ENCODE measurements at regions not wholly inside any gene's neighbourhood (a gene's known extent, or its start where the extent isn't known, plus 50 kb on each side); places are given as distances from the start of the nearest gene placed in this dataset.
"Not testable (repeated sequence)": the region's sequence is repeated elsewhere in the genome, so short reads cannot be mapped to it uniquely, and the experiment has no call there.

DNA sequence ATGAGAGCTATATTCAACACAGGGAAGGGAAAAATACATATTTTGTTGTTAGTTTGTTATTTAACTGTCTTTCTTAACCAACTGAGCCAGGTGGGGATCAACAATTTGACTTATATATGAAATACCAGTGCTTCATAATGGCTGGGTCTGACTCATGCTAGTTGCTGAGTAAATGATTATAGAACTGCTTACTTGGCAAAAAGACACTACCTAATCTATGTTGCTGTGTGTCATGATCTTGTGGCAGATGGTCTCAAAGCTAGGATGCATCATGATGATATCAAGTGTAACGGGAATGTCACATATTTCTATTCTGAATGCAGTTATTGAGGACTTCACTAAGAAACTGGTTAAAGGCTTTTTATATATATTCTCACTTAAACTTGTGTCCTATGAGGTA lies 727.4 kb upstream of the SLITRK1 start:
- DNase-seq (ENCODE audit: low read depth in 1 of 2, low spot score in 1 of 2): no peak

DNA sequence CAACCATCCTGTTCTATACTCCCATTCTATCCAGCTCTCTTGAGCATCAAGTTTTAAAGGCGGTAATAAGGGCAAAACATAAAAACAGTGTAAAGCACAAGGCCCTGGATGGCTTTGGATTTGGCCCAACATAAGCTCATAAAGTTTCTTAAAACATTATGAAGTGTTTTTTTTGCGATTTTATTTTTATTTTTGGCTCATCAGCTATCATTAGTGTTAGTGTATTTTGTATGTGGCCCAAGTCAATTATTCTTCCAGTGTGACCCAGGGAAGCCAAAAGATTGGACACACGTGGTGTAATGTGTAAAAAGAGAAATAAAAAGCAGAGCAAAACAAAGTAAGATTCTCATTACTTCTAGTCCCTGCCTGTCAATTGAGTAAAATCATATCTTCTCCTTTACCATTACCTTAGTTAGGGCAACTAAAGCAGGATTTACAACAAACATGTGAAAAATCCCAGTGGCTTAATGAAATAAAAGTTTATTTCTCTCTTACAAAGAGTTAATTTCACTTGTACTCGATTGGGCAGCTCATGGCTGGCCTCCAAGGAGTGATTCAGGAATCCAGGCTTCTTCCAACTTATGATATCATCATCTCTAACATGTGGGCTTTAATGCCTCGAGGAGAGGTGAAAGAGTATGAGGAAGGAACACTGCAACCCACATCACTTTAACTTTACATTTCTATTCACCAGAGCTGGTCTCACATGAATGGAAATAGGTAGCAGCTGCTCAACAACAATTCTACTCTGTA lies 725.2 kb upstream of the SLITRK1 start:
- no peak for DNase-seq (ENCODE audit: low read depth in 1 of 2, low spot score in 1 of 2)

DNA sequence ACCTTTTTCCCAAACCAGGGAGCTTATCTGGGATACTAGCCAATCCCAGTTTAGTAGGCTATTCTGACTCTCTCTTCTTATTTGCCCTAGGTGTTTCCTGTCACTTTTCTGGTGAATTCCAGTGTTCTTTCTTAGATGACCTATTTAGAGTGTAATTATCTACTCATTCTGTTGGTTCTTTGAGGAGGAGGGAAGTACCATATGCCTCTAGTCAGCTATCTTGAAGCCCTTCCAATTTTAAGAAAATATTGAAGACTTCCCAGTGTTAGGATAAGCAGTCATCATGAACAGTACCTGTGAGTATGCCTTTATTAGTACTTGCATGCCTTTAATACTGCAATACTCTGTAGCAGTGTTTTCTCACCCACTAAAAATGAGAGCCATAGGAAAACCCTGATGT lies 724.3 kb upstream of the SLITRK1 start:
- DNase-seq (ENCODE audit: low read depth in 1 of 2, low spot score in 1 of 2): no peak

DNA sequence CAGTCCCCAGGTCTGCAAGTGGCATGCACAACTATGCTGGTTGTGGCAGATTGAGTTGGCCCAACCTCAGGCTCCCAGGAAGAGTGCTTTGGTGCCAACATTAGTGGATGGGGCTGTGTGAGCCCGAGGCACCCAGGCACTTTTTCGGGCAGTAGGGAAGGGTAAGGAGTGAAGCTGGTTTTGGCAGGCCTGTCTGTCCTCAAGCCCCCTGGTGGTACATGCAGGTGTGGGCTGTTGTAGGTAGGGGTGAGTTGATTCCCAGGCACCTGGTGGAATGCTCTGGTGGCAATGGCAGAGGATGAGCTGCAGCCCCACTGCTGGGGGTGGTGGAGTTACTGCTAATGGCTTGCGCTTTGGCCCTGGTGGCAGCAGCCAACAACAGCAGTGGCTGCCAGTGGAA lies 723.7 kb upstream of the SLITRK1 start:
- DNase-seq (ENCODE audit: low read depth in 1 of 2, low spot score in 1 of 2): no peak

DNA sequence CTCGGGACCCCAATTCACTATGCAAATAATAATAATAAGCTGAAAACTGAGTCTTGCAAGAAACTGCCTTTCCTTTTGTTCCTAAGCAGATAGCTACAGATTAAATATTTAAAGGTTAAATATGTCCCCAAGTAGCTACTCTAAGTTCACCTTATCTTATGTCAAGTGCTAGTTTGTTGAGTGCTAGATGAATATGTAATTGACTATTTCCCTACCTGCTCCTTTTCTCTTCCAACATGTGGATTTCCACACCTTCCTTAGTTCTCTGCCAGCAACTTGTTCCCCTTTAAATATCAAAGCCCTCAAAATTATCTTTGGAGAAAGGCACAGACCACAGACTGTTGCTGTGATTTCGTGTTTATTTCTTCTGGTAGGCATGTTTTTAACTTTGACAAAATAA lies 709.2 kb upstream of the SLITRK1 start:
- no peak for DNase-seq (ENCODE audit: low read depth in 1 of 2, low spot score in 1 of 2)

DNA sequence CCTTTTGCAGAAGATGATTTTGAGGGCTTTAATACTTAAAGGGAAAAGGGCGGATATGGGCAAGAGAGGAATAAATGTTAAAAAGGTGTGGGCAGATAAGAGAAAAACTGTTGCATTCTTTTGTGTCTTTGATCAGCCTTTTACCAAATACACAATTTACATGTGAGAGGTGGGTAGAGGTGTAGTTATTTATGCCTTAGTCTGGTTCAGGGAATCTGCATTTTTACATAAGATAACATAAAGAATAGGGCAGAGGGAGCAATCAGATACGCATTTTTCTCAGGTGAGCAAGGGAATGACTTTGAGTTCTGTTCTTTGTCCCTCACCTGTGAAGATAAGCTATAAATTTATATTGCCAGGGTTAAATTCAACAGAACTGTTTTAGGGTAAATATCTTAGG lies 708.4 kb upstream of the SLITRK1 start:
- DNase-seq (ENCODE audit: low read depth in 1 of 2, low spot score in 1 of 2): no peak

DNA sequence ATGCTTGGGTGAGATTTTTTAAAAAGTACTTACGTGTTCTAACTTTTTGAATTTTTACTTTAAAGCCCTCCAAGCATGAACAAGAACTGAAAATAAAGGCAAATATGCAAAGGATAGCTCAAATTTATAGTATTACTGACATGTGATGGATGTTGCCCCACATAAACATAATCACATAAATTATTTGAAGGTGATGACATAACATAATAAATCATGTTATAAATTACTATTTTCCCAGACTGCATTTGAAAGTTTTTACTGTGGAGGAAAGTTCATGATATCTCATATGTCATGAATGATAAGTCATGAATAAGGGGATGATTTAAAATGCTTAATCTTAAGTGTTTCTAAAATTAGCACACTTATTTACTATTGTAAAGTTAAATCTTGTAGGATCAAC lies 705.7 kb upstream of the SLITRK1 start:
- DNase-seq (ENCODE audit: low read depth in 1 of 2, low spot score in 1 of 2): no peak

DNA sequence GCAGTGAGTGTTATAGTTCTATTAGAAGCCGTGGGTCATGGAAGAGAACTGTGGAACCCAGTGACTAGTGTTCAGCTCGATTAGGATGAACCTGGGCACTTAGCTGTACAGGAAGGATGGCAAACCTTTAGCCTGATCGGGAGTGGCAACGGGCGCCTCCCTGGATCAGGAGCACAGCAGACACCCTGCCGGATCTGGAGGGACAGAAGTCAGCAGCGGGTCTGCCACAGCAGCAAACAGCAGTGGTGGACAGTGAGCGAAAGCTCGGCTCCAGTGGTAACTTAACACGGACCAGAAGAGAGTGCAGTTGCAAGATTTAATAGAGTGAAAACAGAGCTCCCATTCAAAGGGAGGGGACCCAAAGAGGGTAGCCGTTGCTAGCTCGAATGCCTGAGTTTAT lies 697.6 kb upstream of the SLITRK1 start:
- not testable (repeated sequence) for DNase-seq (ENCODE audit: low read depth in 1 of 2, low spot score in 1 of 2)

DNA sequence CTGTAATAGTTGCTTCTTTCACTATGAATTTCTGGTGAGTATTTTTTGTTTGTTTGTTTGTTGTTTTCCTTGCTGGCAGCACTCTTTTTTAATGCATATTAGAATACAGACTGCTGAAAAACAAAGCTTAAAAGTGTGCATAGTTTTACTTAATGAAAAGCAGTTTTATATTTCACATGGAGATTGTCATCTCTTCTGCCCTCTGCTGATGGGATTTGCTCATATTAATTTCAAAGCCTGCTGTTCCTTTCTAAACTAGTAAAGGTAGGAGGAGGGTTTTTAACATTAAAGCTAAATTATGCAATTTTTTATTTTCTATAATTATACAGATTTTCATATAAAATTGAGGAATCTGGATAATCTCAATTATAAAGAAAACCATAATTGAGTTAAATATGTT lies 692.6 kb upstream of the SLITRK1 start:
- DNase-seq (ENCODE audit: low read depth in 1 of 2, low spot score in 1 of 2): no peak

DNA sequence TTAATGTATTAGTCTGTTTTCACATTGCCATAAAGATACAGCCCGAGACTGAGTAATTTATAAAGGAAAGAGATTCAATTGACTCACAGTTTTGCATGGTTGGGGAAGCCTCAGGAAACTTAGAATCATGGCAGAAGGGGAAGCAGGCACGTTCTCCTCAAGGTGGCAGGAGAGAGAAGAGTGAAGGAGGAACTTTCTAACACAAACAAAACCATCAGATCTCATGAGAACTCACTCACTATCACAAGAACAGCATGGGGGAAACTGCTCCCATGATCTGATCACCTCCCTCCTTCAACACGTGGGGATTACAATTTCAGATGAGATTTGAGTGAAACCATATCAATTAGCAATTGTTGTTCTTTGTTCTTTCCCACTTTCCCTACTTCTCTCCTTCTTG lies 689.0 kb upstream of the SLITRK1 start:
- no peak for DNase-seq (ENCODE audit: low read depth in 1 of 2, low spot score in 1 of 2)

DNA sequence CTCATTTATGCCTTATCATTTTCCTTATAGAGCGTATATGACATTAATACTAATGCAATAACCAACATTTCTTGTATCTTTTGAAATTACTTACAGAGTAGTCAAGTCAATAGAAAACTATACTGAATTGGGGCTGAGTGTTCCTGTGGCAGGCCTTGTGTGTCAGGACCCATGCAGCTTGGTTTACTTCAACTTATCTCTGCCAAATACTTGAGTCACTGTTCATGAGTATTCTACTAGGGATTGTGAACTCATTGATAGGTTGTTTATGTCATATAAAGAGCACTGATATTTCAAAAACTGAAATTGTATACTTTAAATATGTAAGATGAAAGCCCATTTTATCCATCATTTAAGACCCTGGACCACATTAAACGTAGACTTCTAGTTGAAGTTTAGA lies 688.6 kb upstream of the SLITRK1 start:
- no peak for DNase-seq (ENCODE audit: low read depth in 1 of 2, low spot score in 1 of 2)

DNA sequence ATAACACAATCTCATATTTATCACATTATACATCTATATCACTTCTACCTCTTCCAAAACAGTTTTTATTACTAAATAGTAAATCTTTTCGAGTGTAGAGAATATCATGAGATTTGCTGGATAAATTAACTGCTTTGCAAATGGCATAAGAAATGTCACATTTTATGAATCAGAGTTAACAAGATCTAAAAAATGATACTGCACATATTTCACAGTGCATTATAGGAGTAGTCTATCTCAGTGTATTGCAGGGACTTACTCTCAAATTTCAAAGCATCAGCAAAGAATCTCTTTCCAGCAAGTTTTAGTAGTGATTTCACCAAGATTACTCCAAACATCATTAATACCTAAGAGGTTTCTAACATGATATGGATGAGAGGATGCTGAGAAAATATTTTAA lies 687.1 kb upstream of the SLITRK1 start:
- DNase-seq (ENCODE audit: low read depth in 1 of 2, low spot score in 1 of 2): no peak

DNA sequence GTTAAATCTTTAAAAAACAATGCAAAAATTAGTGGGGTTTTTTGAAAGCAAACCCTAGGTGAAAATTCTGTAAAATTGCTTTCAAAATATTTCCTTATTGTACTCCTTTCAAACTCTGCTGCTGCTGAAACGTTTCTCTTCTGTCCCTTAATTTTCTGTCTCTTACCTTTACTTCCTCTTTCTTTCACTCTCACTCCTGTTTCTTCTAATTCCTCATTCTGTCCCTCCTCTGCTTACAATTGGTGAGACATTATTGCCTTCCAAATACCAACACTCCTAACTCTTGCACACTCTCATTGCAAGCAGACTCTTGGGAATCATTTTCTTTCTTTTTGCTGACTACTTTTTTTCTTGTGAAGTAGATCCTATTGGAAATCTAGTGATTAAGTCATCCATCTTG lies 685.6 kb upstream of the SLITRK1 start:
- no peak for DNase-seq (ENCODE audit: low read depth in 1 of 2, low spot score in 1 of 2)

DNA sequence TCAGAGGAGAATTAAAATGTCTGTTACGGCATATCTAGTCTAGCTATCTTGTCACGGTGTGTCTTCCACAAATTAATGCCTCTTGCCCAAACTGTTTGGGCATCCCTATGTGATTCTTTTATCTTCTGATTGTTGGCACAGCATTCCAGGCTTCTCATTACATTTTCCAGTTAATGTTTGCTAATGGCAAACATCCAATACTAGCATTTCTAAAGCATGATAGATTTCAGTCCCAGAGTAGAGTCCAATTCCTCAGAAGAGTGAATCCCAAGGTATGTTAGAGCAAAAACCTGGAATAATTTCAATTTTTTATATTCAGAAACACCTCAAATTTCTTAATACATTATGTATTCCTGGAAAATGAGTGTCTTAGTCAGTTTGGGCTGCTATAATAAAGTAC lies 684.5 kb upstream of the SLITRK1 start:
- DNase-seq (ENCODE audit: low read depth in 1 of 2, low spot score in 1 of 2): no peak

DNA sequence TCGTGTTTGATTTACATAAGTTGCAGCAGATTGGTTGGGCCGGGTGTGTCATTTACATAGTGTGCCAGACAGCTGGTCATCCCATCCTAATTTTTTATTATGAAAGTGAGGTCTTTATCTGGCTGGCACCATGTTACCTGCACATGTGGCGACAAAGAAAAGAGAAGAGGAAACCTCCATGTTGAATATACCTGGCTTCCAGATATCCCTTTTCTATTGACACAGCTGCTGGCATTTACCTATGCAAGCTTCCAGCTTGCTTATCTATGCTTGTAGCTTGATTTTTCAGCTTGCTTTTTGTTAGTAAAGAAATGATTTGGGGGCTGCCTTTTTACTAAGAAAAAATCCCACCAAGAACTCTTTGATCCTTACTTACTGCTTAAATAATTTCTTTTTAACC lies 681.3 kb upstream of the SLITRK1 start:
- DNase-seq (ENCODE audit: low read depth in 1 of 2, low spot score in 1 of 2): no peak

DNA sequence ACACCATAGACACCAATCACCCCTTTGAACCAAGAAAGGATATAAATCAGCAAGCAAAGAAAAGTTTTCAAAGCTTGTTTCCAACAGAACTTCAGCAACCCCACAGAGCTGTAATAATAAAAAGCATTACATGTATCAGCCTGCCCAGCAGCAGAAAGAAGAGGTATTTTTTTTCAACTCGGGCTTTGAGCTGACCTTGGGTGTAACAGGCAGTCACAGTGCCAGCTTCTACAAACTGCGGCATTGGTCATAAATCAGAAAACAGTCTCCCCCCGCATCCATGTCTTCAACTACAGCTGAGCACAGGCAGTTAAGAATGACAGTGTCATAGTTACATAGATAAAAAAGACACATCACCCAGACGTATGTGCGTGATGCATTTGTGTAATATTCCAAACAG lies 671.0 kb upstream of the SLITRK1 start:
- DNase-seq (ENCODE audit: low read depth in 1 of 2, low spot score in 1 of 2): no peak

DNA sequence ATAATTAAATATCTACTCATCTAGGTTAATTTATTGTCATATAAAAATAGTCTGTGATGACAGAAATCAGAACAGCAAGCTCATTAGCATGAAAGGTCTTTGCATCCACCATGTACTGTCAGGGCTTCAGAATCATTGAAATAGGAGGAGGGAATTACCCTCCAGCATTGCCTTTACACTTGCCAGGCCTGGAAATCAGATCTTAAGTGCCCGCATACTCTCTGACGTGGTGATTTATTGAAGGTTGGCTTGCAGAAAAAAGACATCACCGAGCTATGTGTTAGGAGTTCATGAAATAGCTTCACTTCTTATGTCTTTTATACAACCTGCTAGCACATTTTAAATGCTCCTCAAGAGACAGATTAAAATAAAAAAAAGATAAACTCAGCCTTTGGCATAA lies 661.7 kb upstream of the SLITRK1 start:
- DNase-seq (ENCODE audit: low read depth in 1 of 2, low spot score in 1 of 2): no peak

DNA sequence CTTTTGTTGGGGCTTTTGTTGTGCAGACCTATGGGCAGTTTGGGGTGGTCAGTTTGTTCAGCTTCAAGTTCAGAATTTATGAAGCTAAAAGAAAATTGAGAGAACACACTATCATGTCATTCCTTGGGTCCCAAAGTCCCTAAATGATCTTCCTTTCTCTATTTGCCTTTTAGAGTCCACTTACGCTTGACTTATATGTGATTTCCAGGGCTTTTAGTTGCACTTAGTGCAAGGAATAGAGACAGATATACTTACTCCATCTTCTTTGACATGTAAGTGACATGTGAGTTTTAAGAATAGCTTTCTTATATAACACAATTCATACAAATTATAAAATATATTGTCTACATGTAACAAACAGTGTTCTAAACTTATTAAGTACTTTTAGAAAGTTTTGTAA lies 660.1 kb upstream of the SLITRK1 start:
- no peak for DNase-seq (ENCODE audit: low read depth in 1 of 2, low spot score in 1 of 2)

DNA sequence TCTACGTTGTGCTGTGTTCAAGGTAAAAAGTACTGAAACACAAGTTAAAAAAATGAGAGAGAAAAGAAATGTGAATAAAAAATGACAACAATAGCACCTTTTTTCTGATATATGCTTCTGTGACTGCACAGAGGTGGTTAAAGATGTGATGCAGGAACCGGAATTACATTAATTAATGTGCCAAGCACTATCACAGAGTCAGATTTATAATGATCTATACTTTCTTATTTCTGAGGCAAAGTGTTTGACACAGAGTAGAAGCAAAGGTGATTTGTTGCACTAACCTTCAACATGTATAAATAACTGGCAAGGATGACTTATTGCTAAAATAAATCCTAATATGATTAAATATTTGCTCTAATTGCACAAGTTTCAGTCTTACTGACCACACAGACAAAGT lies 654.6 kb upstream of the SLITRK1 start:
- no peak for DNase-seq (ENCODE audit: low read depth in 1 of 2, low spot score in 1 of 2)

DNA sequence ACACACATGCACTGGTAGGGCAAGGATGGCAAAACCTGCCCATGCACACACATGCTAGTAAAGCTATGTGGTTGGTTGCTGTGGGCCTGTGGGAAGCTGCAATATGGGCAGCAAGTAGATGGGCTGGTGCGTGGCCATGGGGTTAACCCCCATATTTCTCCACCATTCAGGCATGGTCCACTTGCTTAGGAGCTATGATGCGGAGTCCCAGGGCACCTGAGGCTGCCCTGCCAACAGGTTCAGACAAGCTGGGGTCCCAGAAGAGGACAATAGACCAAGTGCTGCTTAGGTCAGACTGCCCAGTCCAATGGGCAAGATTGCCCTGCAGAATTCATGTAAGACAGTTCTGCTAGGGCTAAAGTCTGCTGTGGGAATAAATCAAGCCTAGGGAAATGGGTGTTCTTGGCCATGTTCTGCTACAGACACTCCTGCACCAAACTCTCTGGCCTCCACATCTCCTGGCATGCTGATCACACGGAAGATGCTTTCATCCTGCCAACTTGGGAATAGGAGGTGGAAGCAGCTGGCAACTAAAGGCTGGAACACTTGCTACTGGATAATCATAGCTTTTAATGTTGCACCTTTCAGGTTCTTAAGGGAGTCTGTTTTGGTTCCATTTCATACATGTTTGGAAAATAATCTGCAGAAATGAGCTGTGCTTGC lies 646.3 kb upstream of the SLITRK1 start:
- DNase-seq (ENCODE audit: low read depth in 1 of 2, low spot score in 1 of 2): no peak

DNA sequence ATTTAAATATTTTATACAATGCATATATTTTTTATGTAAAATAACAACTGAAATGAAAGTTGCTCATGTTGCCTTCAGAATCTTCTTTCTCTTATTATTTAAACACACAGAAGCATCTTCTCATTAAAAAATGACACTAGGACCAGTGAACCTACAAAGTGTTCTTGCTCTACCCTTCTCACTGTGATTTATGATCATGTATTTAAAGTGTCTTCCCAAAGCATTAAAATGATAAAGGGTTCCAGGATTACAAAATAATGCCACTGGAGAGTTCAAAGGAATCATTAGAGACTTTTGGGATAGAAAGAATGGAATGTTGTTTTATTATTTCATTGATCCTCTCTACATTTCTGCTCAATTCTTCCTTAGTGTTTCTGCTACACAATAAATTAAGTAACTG lies 643.6 kb upstream of the SLITRK1 start:
- no peak for DNase-seq (ENCODE audit: low read depth in 1 of 2, low spot score in 1 of 2)

DNA sequence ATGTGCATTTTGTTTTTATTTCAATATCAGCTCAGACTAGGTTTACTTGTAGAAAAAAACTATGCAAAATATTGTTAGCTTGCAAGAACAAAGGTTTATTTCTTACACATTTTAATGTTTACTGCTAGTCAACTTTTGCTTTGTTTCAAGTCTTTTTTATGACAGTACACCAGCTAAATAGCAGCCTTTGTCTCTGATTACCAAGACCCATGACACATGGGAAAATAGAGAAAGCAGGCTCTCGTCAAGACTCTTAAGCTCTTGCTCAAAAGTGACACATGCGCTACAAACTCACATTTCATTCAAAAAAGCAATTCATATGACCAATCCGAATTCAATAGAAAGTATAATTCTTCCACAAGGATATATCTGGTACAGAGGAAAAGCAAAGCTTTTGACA lies 642.3 kb upstream of the SLITRK1 start:
- no peak for DNase-seq (ENCODE audit: low read depth in 1 of 2, low spot score in 1 of 2)

DNA sequence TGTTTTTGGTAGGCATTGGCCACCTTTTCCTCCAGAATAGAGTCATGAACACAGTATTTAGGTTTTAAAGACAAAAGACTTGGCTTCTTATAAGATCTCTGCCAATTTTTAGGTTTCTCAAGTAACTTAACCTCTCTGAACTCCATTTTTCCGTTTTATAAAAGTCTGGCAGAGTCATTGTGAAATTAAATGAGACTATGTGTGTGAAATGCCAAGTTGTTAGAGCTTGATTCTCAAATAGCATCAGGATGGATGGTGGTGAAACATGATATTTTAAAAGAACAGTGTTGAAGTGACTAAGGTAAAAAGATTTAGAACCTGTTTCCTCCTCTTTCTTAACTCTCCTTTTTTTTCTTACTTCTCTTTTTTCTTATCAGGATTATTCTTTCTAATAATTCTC lies 617.7 kb upstream of the SLITRK1 start:
- no peak for DNase-seq (ENCODE audit: low read depth in 1 of 2, low spot score in 1 of 2)
